ENCODE measurements at regions not wholly inside any gene's neighbourhood (a gene's known extent, or its start where the extent isn't known, plus 50 kb on each side); places are given as distances from the start of the nearest gene placed in this dataset.

DNA sequence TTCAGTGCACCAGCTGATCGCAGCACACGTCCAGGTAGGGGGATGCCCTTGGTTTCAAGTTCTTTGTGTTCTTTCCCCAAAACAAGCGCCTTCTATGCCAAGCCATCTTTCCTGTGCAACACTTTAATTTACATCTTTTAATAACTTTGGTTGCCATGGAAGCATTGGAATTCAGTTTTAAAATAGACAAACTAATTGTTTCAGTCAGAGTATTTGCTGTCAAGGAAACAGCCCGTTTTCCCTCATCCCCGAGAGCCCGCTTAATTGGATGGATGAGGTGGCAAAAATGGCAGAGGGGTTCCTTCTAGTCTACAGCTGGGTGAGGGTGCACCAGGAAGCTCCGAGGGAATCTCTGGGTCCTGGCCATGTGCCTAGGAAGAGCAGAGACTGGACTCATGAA lies 793.7 kb upstream of the EEF2KMT start:
- TF ChIP-seq, protein P1, sequence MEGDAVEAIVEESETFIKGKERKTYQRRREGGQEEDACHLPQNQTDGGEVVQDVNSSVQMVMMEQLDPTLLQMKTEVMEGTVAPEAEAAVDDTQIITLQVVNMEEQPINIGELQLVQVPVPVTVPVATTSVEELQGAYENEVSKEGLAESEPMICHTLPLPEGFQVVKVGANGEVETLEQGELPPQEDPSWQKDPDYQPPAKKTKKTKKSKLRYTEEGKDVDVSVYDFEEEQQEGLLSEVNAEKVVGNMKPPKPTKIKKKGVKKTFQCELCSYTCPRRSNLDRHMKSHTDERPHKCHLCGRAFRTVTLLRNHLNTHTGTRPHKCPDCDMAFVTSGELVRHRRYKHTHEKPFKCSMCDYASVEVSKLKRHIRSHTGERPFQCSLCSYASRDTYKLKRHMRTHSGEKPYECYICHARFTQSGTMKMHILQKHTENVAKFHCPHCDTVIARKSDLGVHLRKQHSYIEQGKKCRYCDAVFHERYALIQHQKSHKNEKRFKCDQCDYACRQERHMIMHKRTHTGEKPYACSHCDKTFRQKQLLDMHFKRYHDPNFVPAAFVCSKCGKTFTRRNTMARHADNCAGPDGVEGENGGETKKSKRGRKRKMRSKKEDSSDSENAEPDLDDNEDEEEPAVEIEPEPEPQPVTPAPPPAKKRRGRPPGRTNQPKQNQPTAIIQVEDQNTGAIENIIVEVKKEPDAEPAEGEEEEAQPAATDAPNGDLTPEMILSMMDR (IDR thresholded peaks at IDR 0.05; ENCODE audit: low read depth, low read length) = no peak
- no peak overlapping the region for H3K4me3 ChIP-seq (ENCODE audit: low read depth, low read length)

DNA sequence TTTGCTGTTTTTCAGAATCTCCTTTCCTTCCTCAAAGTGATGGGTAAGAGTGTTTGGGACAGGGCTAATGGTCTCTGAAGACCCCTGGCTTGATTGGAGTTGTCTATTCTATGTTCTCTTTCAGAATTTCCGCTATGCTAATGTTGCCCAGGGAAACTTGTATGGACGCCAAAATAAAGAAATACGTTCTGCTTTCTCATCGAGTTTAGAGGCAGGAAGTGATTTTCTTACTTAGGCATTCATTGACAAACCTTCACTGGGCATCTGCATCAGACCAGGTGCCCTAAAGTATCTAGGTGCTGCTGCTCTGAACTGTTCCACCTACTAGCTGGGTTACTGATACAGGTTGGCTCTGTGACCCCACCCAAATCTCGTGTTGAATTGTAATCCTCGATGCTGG lies 787.9 kb upstream of the EEF2KMT start:
- TF ChIP-seq, protein P1 (IDR thresholded peaks at IDR 0.05; ENCODE audit: low read depth, low read length) = no peak
- no peak overlapping the region for H3K4me3 ChIP-seq (ENCODE audit: low read depth, low read length)

DNA sequence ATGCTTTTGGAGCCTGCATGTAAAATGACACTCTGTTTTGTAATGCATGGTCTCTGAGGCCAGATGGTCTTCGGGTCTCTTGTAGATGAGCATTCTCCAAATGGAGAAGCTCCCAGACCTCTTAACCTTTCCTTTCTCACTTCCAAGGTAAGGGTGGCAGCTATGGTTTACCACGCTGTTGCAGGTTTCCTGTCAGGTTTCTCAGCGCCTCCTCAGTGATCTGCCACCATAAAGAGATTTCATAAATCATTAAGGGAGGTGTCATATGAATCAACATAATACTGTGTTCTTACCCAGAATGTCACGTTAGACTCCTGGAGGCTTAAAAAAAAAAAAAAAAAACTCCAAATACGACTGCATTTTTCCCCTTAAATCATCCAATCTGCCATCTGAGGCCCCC lies 787.4 kb upstream of the EEF2KMT start:
- H3K4me3 ChIP-seq (ENCODE audit: low read depth, low read length) = no peak overlapping the region

DNA sequence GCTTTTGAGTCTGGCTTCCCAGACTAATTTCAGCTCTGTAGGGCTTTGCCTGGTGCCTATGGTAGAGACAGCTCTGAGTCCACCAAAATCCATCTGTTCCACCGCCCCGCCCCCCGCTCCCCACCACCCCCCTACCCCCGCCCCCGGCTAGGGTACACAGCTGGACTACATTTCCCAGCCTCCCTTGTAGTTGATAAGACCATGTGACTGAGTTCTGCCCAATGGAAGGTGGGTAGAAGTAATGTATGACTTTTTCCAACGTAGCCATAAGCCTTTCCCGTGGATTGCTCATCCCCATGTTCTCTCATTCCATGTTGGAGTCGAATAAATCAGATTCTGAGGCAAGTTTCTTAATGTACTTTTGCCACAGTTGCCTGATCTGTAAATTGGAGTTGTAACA lies 786.7 kb upstream of the EEF2KMT start:
- TF ChIP-seq, protein P1 (IDR thresholded peaks at IDR 0.05; ENCODE audit: low read depth, low read length) = no peak
- H3K4me3 ChIP-seq (ENCODE audit: low read depth, low read length) = no peak overlapping the region

More for the DNA sequence above, 787.4 kb upstream of the EEF2KMT start:
- TF ChIP-seq, protein P1 (IDR thresholded peaks at IDR 0.05; ENCODE audit: low read depth, low read length) = no peak

DNA sequence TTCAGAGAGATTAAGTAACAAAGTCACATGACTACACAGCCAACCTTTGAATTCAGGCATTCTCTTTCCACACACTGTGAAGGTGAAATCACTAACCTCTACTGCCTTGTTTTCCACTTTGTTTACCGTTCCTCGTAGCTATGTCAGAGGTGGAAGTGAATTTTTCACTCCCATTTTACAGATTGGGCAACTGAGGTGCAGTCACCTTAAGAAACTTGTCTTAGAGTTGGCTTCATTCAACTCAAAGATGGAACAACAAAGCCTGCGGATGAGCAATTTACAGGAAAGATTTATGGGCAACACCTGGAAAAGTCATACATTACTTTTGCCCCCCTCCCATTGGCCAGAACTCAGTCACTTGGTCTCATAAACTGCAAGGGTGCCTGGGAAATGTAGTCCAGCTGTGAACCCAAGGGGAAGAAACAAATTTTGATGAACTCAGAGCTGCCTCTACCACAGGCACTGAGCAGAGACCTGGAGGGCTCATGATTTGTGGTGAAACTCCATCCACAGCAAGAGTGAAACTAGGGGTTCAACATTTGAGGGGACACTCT lies 784.6 kb upstream of the EEF2KMT start:
- H3K4me3 ChIP-seq (ENCODE audit: low read depth, low read length) = no peak overlapping the region
- TF ChIP-seq, protein P1 (IDR thresholded peaks at IDR 0.05; ENCODE audit: low read depth, low read length) = no peak

DNA sequence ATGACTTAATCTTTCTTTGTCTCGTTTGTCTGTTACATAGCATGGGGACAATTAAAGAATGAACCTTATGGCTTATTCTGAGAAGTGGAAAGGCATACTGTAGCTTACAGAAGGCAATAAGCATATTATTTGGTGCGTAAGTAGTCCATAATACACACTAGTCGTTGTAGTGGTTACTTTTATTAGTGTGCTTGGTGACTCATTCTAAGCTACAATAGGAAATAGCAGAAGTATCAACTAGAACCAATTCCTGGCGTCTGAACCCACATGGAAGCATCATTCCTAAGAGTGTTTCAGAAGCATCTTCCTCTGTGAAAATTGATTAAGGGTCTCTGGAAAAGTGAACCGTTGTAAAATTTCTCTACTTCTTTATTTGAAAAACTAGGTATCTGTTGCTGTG lies 777.8 kb upstream of the EEF2KMT start:
- TF ChIP-seq, protein P1 (IDR thresholded peaks at IDR 0.05; ENCODE audit: low read depth, low read length) = no peak
- no peak overlapping the region for H3K4me3 ChIP-seq (ENCODE audit: low read depth, low read length)

DNA sequence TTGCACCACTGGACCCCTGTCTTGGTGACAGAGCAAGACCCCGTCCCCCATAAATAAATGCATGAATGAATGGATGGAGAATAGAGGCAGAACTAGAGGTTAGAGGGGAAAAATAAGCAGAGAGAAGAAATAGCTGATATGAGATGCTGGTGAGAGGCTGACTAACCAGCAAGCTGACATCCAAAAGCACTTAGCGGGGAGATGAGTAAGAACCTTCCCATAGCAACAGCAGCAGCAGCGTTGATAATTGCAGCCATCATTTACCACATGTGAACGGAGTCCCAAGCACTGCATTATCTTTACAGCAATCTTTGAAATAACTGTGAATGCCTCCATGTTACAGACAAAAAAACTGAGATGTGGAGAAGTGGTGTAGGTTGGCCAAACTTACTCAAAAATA lies 777.3 kb upstream of the EEF2KMT start:
- TF ChIP-seq, protein P1 (IDR thresholded peaks at IDR 0.05; ENCODE audit: low read depth, low read length) = no peak
- no peak overlapping the region for H3K4me3 ChIP-seq (ENCODE audit: low read depth, low read length)

All from WI38 (cell line).